DND-41 (cell line): ENCODE measurements at regions not wholly inside any gene's neighbourhood (a gene's known extent, or its start where the extent isn't known, plus 50 kb on each side); places are given as distances from the start of the nearest gene placed in this dataset.

Experiments
- ATAC-seq: fragments of 200-7000 bp; cut with Tn5 transposase; 3 replicates; pipeline ENCODE4 v1.9.1; 2021; ENCODE audit warnings: low read depth; ENCODE audit not compliant: insufficient read depth
- DNase-seq: peaks from one replicate; pipeline ENCODE4 v3.0.0-alpha.2; 2020
- H2AFZ ChIP-seq: 2 replicates; pipeline ENCODE4 v1.6.0; 2012; ENCODE audit warnings: low read depth, low read length
- H3K27ac ChIP-seq: 2 replicates; pipeline ENCODE4 v1.5.1; 2012; ENCODE audit warnings: low read length, inconsistent platforms
- H3K27me3 ChIP-seq: fragments of 200-600 bp; sonication (generic); 2 replicates; pipeline ENCODE4 v1.6.0; 2012; ENCODE audit warnings: low read length, mild to moderate bottlenecking, inconsistent platforms; ENCODE audit not compliant: insufficient read depth, poor library complexity
- H3K36me3 ChIP-seq: 2 replicates; pipeline ENCODE4 v1.5.1; 2012; ENCODE audit warnings: low read length, inconsistent platforms; ENCODE audit not compliant: insufficient read depth
- H3K4me1 ChIP-seq: 2 replicates; pipeline ENCODE4 v1.5.1; 2012; ENCODE audit warnings: mild to moderate bottlenecking, low read length; ENCODE audit not compliant: insufficient read depth
- H3K4me2 ChIP-seq: 2 replicates; pipeline ENCODE4 v1.6.0; 2012; ENCODE audit warnings: mild to moderate bottlenecking, moderate library complexity, low read length, inconsistent platforms; ENCODE audit not compliant: insufficient read depth
- H3K4me3 ChIP-seq, 2 experiments: fragments of 200-600 bp in 1 of 2; shearing (Covaris generic) in 1 of 2; 2 replicates each; pipeline ENCODE4 v1.5.1; 2012 to 2016; ENCODE audit warnings: inconsistent platforms in 2 of 2, low read length in 2 of 2, mild to moderate bottlenecking in 2 of 2, low read depth in 1 of 2, moderate library complexity in 1 of 2
- H3K79me2 ChIP-seq: 2 replicates; pipeline ENCODE4 v1.6.0; 2012; ENCODE audit warnings: low read length, inconsistent platforms; ENCODE audit not compliant: insufficient read depth
- H3K9ac ChIP-seq: 2 replicates; pipeline ENCODE4 v1.6.0; 2012; ENCODE audit warnings: low read depth, mild to moderate bottlenecking, inconsistent platforms, low read length, moderate library complexity
- H3K9me3 ChIP-seq: 2 replicates; pipeline ENCODE4 v1.5.1; 2012; ENCODE audit warnings: low read length, moderate library complexity, mild to moderate bottlenecking, inconsistent platforms; ENCODE audit not compliant: insufficient read depth, severe bottlenecking
- H4K20me1 ChIP-seq: 2 replicates; pipeline ENCODE4 v1.6.0; 2012; ENCODE audit warnings: low read length; ENCODE audit not compliant: insufficient read depth
- EZH2 ChIP-seq: IDR thresholded peaks from 3 replicates; pipeline ENCODE4 v1.6.1; 2012; ENCODE audit warnings: borderline replicate concordance, low read depth, mild to moderate bottlenecking, moderate library complexity, low read length, inconsistent platforms; ENCODE audit not compliant: severe bottlenecking
- TF ChIP-seq, protein P1 (sequence below): IDR thresholded peaks from 2 replicates; pipeline ENCODE4 v1.5.1; 2012; ENCODE audit warnings: borderline replicate concordance, low read length, moderate library complexity, mild to moderate bottlenecking; ENCODE audit not compliant: poor library complexity, severe bottlenecking; ENCODE audit errors: extremely low read depth

DNA sequence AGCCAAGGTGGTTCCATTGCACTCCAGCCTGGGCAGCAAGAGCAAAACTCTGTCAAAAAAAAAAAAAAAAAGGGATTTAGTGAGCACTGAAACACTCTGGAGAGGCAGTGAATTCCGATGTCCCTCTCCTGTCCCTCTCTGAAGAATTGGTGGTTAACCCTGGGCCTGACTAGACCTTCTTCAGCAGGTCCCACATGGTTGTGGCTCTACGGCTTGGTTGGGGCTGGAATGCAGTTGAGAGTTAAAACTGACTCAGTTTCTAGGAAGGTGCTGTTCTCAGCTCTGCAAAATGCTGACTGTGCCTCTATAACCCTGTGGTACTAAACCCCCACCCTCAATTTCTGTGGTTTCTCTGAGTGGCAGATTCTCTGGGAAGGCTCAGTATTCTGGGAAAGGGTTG is 173.3 kb downstream of the SEC16B start:
- Histone ChIP-seq H3K27ac (no peak overlapping the region), H3K79me2 (no peaks in the 10 kb centered on the region), H3K27me3 (no peaks in the 10 kb centered on the region), H3K4me3 (no peak overlapping the region), H3K9ac (no peak overlapping the region), H4K20me1 (no peaks in the 10 kb centered on the region), H3K9me3 (no peaks in the 10 kb centered on the region), H3K36me3 (no peaks in the 10 kb centered on the region), H2AFZ (no peak overlapping the region), H3K4me2 (no peak overlapping the region), H3K4me1 (peaks cover 15% of the 10 kb centered on the region)
- TF ChIP-seq EZH2: no peak
- TF ChIP-seq, protein P1, sequence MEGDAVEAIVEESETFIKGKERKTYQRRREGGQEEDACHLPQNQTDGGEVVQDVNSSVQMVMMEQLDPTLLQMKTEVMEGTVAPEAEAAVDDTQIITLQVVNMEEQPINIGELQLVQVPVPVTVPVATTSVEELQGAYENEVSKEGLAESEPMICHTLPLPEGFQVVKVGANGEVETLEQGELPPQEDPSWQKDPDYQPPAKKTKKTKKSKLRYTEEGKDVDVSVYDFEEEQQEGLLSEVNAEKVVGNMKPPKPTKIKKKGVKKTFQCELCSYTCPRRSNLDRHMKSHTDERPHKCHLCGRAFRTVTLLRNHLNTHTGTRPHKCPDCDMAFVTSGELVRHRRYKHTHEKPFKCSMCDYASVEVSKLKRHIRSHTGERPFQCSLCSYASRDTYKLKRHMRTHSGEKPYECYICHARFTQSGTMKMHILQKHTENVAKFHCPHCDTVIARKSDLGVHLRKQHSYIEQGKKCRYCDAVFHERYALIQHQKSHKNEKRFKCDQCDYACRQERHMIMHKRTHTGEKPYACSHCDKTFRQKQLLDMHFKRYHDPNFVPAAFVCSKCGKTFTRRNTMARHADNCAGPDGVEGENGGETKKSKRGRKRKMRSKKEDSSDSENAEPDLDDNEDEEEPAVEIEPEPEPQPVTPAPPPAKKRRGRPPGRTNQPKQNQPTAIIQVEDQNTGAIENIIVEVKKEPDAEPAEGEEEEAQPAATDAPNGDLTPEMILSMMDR: no peak
- DNase-seq (no peak), ATAC-seq (no peak)

- ATAC-seq (no peak), DNase-seq (no peak)
- no peak overlapping the region for H3K27ac ChIP-seq
- H2AFZ ChIP-seq: no peak overlapping the region
- no peak overlapping the region for H3K9ac ChIP-seq
- no peak overlapping the region for H3K4me3 ChIP-seq
- TF ChIP-seq EZH2: no peak
- TF ChIP-seq, protein P1: no peak
- no peaks in the 10 kb centered on the region for H3K4me1 ChIP-seq
- H3K9me3 ChIP-seq: no peaks in the 10 kb centered on the region
- H3K36me3 ChIP-seq: no peaks in the 10 kb centered on the region
- H3K27me3 ChIP-seq: no peaks in the 10 kb centered on the region
- H4K20me1 ChIP-seq: no peaks in the 10 kb centered on the region
- no peaks in the 10 kb centered on the region for H3K79me2 ChIP-seq
- no peak overlapping the region for H3K4me2 ChIP-seq
These were observed 175.4 kb downstream of the SEC16B start for GRCh38 chr1:177794376-177794991.

- Histone ChIP-seq H3K79me2 (no peaks in the 10 kb centered on the region), H3K9me3 (no peaks in the 10 kb centered on the region), H3K4me3 (no peak overlapping the region), H3K4me2 (no peak overlapping the region), H3K27me3 (no peaks in the 10 kb centered on the region), H2AFZ (no peak overlapping the region), H3K9ac (no peak overlapping the region), H4K20me1 (no peaks in the 10 kb centered on the region), H3K36me3 (no peaks in the 10 kb centered on the region), H3K4me1 (no peaks in the 10 kb centered on the region), H3K27ac (no peak overlapping the region)
- DNase-seq: no peak
- no peak for ATAC-seq
- TF ChIP-seq, protein P1: no peak
- no peak for TF ChIP-seq EZH2
These were observed 176.0 kb downstream of the SEC16B start for GRCh38 chr1:177793900-177794299.

- Histone ChIP-seq H3K27ac (no peak overlapping the region), H2AFZ (no peak overlapping the region), H3K4me3 (no peak overlapping the region), H3K4me1 (no peaks in the 10 kb centered on the region), H3K27me3 (no peaks in the 10 kb centered on the region), H4K20me1 (no peaks in the 10 kb centered on the region), H3K79me2 (no peaks in the 10 kb centered on the region), H3K9ac (no peak overlapping the region), H3K36me3 (no peaks in the 10 kb centered on the region), H3K9me3 (no peaks in the 10 kb centered on the region), H3K4me2 (no peak overlapping the region)
- DNase-seq (no peak), ATAC-seq (no peak)
- TF ChIP-seq EZH2: no peak
- TF ChIP-seq, protein P1: no peak
These were observed 179.3 kb downstream of the SEC16B start for GRCh38 chr1:177790566-177790965.
